Ishikawa (cell line): ENCODE measurements at regions not wholly inside any gene's neighbourhood (a gene's known extent, or its start where the extent isn't known, plus 50 kb on each side); places are given as distances from the start of the nearest gene placed in this dataset.

Experiments
- CEBPB ChIP-seq: IDR thresholded peaks from 2 replicates; pipeline ENCODE4 v1.6.1; 2012
- CREB1 ChIP-seq: IDR thresholded peaks from 2 replicates; pipeline ENCODE4 v1.6.1; 2012; ENCODE audit warnings: low read depth
- EGR1 ChIP-seq: IDR thresholded peaks from 2 replicates; pipeline ENCODE4 v1.6.1; 2012
- EP300 ChIP-seq: IDR thresholded peaks from 2 replicates; pipeline ENCODE4 v1.6.1; 2012; ENCODE audit warnings: borderline replicate concordance
- FOXM1 ChIP-seq: IDR thresholded peaks from 2 replicates; pipeline ENCODE4 v1.6.1; 2012; ENCODE audit warnings: low read depth, borderline replicate concordance
- MAX ChIP-seq: IDR thresholded peaks from 2 replicates; pipeline ENCODE4 v1.6.1; 2012
- RAD21 ChIP-seq: IDR thresholded peaks from 2 replicates; pipeline ENCODE4 v1.6.1; 2012; ENCODE audit warnings: low read depth
- REST ChIP-seq: IDR thresholded peaks from 2 replicates; pipeline ENCODE4 v1.6.1; 2012; ENCODE audit warnings: low read depth, mild to moderate bottlenecking
- TAF1 ChIP-seq: IDR thresholded peaks from 2 replicates; pipeline ENCODE4 v1.6.1; 2012; ENCODE audit warnings: low read depth, mild to moderate bottlenecking
- TCF12 ChIP-seq: IDR thresholded peaks from 2 replicates; pipeline ENCODE4 v1.6.1; 2012; ENCODE audit warnings: low read depth
- YY1 ChIP-seq: IDR thresholded peaks from 2 replicates; pipeline ENCODE4 v1.6.1; 2012; ENCODE audit warnings: low read depth
- ZBTB7A ChIP-seq: IDR thresholded peaks from 2 replicates; pipeline ENCODE4 v1.6.1; 2012; ENCODE audit warnings: low read depth

GRCh38 chr4:170888660-170889059, 798.9 kb upstream of the AADAT start:
- no peak for TF ChIP-seq YY1
- TF ChIP-seq TCF12: no peak
- no peak for TF ChIP-seq ZBTB7A
- TF ChIP-seq EGR1: no peak
- no peak for TF ChIP-seq FOXM1
- no peak for TF ChIP-seq REST
- TF ChIP-seq TAF1: no peak
- no peak for TF ChIP-seq RAD21
- no peak for TF ChIP-seq EP300
- TF ChIP-seq CREB1: no peak
- TF ChIP-seq MAX: no peak
- no peak for TF ChIP-seq CEBPB
